ENCODE measurements at regions not wholly inside any gene's neighbourhood (a gene's known extent, or its start where the extent isn't known, plus 50 kb on each side); places are given as distances from the start of the nearest gene placed in this dataset.

DNA sequence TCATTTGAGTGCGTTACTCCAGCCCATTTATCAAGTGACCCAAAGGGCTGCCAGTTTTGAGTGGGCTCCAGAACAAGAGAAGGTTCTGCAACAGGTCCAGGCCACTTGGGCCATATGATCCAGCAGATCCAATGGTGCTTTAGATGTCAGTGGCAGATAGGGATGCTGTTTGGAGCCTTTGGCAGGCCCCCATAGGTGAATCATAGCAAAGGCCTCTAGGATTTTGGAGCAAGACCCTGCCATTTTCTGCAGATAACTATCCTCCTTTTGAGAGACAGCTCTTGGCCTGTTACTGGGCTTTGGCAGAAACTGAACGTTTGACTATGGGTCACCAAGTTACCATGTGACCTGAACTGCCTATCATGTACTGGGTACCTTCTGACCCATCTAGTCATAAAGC, 358.8 kb upstream of the SEMA3C start:
- TF ChIP-seq, protein P1, sequence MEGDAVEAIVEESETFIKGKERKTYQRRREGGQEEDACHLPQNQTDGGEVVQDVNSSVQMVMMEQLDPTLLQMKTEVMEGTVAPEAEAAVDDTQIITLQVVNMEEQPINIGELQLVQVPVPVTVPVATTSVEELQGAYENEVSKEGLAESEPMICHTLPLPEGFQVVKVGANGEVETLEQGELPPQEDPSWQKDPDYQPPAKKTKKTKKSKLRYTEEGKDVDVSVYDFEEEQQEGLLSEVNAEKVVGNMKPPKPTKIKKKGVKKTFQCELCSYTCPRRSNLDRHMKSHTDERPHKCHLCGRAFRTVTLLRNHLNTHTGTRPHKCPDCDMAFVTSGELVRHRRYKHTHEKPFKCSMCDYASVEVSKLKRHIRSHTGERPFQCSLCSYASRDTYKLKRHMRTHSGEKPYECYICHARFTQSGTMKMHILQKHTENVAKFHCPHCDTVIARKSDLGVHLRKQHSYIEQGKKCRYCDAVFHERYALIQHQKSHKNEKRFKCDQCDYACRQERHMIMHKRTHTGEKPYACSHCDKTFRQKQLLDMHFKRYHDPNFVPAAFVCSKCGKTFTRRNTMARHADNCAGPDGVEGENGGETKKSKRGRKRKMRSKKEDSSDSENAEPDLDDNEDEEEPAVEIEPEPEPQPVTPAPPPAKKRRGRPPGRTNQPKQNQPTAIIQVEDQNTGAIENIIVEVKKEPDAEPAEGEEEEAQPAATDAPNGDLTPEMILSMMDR (IDR thresholded peaks at IDR 0.05; ENCODE audit: insufficient read depth, low read length, poor library complexity, severe bottlenecking), result no peak

DNA sequence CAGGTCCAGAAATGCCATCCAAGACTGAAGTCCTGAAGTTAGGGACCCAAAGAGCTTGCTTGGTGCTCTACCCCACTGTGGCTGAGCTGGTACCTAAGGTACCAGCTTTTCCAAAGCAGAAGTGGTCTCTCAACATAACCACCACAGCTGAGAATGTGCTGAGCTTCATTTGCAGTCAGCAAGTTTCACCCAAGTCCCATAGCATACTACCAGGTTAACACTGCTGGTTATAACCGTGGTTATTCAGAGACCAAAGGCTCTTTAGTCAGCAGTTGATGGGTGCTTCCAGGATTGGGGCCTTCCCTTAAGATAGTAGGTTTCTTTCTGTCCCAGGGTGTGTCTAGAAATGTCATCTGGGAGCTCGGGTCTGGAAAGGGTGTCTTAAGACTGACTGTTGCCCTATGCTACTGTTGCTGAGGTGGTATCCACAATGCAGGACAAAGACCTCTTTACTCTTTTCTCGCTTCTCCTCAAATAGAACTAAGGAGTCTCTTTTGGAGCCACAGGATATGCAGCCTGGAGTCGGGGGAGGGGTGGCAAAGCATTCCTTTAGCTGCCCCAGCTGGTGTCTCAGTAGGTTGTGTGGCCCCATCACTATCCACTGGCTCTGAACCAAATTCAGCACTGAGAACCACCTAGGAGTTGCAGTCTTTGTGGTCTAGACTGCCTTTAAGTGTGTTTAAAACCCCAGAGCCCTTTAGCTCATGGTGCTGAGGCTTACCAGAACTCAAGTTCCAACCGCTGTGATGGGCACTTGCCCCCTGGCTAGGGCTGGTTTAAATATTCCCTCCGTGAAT, 354.9 kb upstream of the SEMA3C start:
- no peak for DNase-seq (ENCODE audit: extremely low read depth, insufficient read length)
- no peaks in the 10 kb centered on the region for H3K36me3 ChIP-seq (ENCODE audit: control insufficient read depth, insufficient read depth, low read length)
- no peak overlapping the region for H3K4me3 ChIP-seq (replicated peaks; ENCODE audit: low read depth, low read length)
- no peaks in the 10 kb centered on the region for H3K27me3 ChIP-seq (replicated peaks; ENCODE audit: control insufficient read depth, insufficient read depth, low read length)
- TF ChIP-seq, protein P1 (IDR thresholded peaks at IDR 0.05; ENCODE audit: insufficient read depth, low read length, poor library complexity, severe bottlenecking), result no peak

More for the DNA sequence above, 358.8 kb upstream of the SEMA3C start:
- DNase-seq (ENCODE audit: extremely low read depth, insufficient read length), result no peak
- H3K36me3 ChIP-seq (ENCODE audit: control insufficient read depth, insufficient read depth, low read length), result no peaks in the 10 kb centered on the region
- H3K4me3 ChIP-seq (replicated peaks; ENCODE audit: low read depth, low read length), result no peak overlapping the region
- H3K27me3 ChIP-seq (replicated peaks; ENCODE audit: control insufficient read depth, insufficient read depth, low read length), result no peaks in the 10 kb centered on the region

DNA sequence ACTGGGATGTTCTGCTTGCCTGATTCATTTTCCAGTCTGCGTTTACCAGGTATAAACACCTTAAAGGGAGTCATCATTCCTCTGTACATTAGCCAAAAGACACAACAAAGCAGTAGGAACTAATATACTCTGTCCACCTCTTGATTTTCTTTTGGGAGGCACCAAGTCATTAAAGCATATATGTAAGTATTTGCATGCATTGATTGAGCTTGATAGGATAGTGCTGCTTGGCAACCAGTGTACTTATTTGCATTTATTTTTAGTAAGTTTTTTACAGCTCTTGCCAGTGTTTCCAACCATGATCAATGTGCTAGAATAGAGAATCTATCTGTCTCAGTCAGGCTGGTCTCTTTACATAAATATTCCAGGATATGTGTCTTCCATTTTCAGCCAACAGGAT, 353.3 kb upstream of the SEMA3C start:
- no peak overlapping the region for H3K4me3 ChIP-seq (replicated peaks; ENCODE audit: low read depth, low read length)
- H3K36me3 ChIP-seq (ENCODE audit: control insufficient read depth, insufficient read depth, low read length), result no peaks in the 10 kb centered on the region
- DNase-seq (ENCODE audit: extremely low read depth, insufficient read length), result no peak
- no peaks in the 10 kb centered on the region for H3K27me3 ChIP-seq (replicated peaks; ENCODE audit: control insufficient read depth, insufficient read depth, low read length)
- TF ChIP-seq, protein P1 (IDR thresholded peaks at IDR 0.05; ENCODE audit: insufficient read depth, low read length, poor library complexity, severe bottlenecking), result no peak

DNA sequence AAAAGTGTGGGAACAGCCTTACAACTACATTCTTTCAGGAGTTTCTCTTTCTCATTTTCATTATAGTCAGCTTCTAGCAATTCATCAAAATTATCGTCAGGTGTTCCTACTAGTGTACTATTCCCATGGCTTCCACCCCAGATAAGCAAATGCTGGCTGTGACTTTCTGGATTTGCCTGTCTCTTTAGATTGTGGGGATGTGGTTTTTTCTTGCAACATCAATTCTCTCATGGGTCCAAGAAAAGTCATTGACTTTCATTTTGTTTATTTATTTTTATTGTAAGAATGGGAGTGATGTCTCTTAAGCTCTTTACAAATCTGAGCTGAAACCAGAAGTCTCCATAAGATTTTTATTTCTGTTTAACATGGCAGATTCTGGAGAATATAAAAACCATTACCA, 349.7 kb upstream of the SEMA3C start:
- no peak for DNase-seq (ENCODE audit: extremely low read depth, insufficient read length)
- H3K27me3 ChIP-seq (replicated peaks; ENCODE audit: control insufficient read depth, insufficient read depth, low read length), result no peaks in the 10 kb centered on the region
- TF ChIP-seq, protein P1 (IDR thresholded peaks at IDR 0.05; ENCODE audit: insufficient read depth, low read length, poor library complexity, severe bottlenecking), result no peak
- H3K4me3 ChIP-seq (replicated peaks; ENCODE audit: low read depth, low read length), result no peak overlapping the region
- no peaks in the 10 kb centered on the region for H3K36me3 ChIP-seq (ENCODE audit: control insufficient read depth, insufficient read depth, low read length)

DNA sequence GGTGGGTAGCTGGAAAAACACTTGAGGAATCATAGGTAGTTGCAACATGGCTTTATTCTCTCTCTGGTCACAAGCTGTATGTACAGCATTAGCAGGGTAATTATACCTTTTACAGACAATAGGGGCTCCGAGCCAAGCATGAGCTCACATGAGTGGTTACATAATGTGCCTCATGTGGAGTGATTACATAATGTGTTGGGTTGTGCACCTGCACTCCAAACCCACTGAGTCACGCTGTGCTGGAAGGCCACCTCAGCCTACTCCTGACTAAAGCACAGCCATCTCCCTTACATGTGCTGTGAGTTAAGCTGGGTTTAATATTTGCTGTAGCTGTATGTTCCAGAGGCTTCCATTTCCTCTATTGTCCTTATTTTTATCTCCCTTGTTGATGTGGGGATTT, 348.7 kb upstream of the SEMA3C start:
- DNase-seq (ENCODE audit: extremely low read depth, insufficient read length), result no peak
- no peak overlapping the region for H3K4me3 ChIP-seq (replicated peaks; ENCODE audit: low read depth, low read length)
- TF ChIP-seq, protein P1 (IDR thresholded peaks at IDR 0.05; ENCODE audit: insufficient read depth, low read length, poor library complexity, severe bottlenecking), result no peak
- H3K27me3 ChIP-seq (replicated peaks; ENCODE audit: control insufficient read depth, insufficient read depth, low read length), result no peaks in the 10 kb centered on the region
- no peaks in the 10 kb centered on the region for H3K36me3 ChIP-seq (ENCODE audit: control insufficient read depth, insufficient read depth, low read length)

All from GM06990 (cell line).